ENCODE measurements at regions not wholly inside any gene's neighbourhood (a gene's known extent, or its start where the extent isn't known, plus 50 kb on each side); places are given as distances from the start of the nearest gene placed in this dataset.

GRCh38 chr3:117630469-117630868 lies 920.9 kb downstream of the TUSC7 start:
- no peak for TF ChIP-seq POLR2A (IDR thresholded peaks at IDR 0.05; ENCODE audit: extremely low read depth, insufficient read length)
- no peak for TF ChIP-seq CTCF (IDR thresholded peaks at IDR 0.05; ENCODE audit: low read depth, low read length)
